ENCODE measurements at regions not wholly inside any gene's neighbourhood (a gene's known extent, or its start where the extent isn't known, plus 50 kb on each side); places are given as distances from the start of the nearest gene placed in this dataset.

- H3K4me1 Mint-ChIP-seq (ENCODE audit: unreplicated experiment), result no peaks in the 10 kb centered on the region
- no peak for TF ChIP-seq CTCF (IDR thresholded peaks at IDR 0.05; ENCODE audit: unreplicated experiment)
- no peak overlapping the region for H3K27ac Mint-ChIP-seq (ENCODE audit: unreplicated experiment)
- no peaks in the 10 kb centered on the region for H3K9me3 Mint-ChIP-seq (ENCODE audit: unreplicated experiment)
- H3K27me3 Mint-ChIP-seq (ENCODE audit: unreplicated experiment), result no peaks in the 10 kb centered on the region
- H3K4me3 Mint-ChIP-seq (ENCODE audit: unreplicated experiment), result no peak overlapping the region
- H3K36me3 Mint-ChIP-seq (ENCODE audit: low read depth, unreplicated experiment), result no peaks in the 10 kb centered on the region
- no peak for DNase-seq (ENCODE audit: low spot score)
Measured at GRCh38 chr20:58590679-58591473, 60.2 kb upstream of the STX16 start.

- Mint-ChIP-seq H3K4me1 (ENCODE audit: unreplicated experiment) (no peaks in the 10 kb centered on the region), H3K27ac (ENCODE audit: unreplicated experiment) (no peak overlapping the region), H3K36me3 (ENCODE audit: low read depth, unreplicated experiment) (no peaks in the 10 kb centered on the region), H3K4me3 (ENCODE audit: unreplicated experiment) (no peak overlapping the region), H3K9me3 (ENCODE audit: unreplicated experiment) (no peaks in the 10 kb centered on the region), H3K27me3 (ENCODE audit: unreplicated experiment) (peaks cover 4% of the 10 kb centered on the region)
- no peak for DNase-seq (ENCODE audit: low spot score)
- no peak for TF ChIP-seq CTCF (IDR thresholded peaks at IDR 0.05; ENCODE audit: unreplicated experiment)
Measured at GRCh38 chr20:58587467-58587866, 63.6 kb upstream of the STX16 start.

GRCh38 chr20:58586565-58587093 is 64.5 kb upstream of the STX16 start:
- DNase-seq (ENCODE audit: low spot score), result no peak

GRCh38 chr20:58585753-58586540 is 65.1 kb upstream of the STX16 start:
- Mint-ChIP-seq H3K36me3 (ENCODE audit: low read depth, unreplicated experiment) (no peaks in the 10 kb centered on the region), H3K4me1 (ENCODE audit: unreplicated experiment) (no peaks in the 10 kb centered on the region), H3K9me3 (ENCODE audit: unreplicated experiment) (no peaks in the 10 kb centered on the region), H3K27me3 (ENCODE audit: unreplicated experiment) (peaks cover 7% of the 10 kb centered on the region), H3K27ac (ENCODE audit: unreplicated experiment) (no peak overlapping the region), H3K4me3 (ENCODE audit: unreplicated experiment) (no peak overlapping the region)
- no peak for TF ChIP-seq CTCF (IDR thresholded peaks at IDR 0.05; ENCODE audit: unreplicated experiment)
- DNase-seq (ENCODE audit: low spot score), result no peak

More at GRCh38 chr20:58586565-58587093, 64.5 kb upstream of the STX16 start:
- Mint-ChIP-seq H3K4me3 (ENCODE audit: unreplicated experiment) (no peak overlapping the region), H3K27ac (ENCODE audit: unreplicated experiment) (no peak overlapping the region), H3K4me1 (ENCODE audit: unreplicated experiment) (no peaks in the 10 kb centered on the region), H3K36me3 (ENCODE audit: low read depth, unreplicated experiment) (no peaks in the 10 kb centered on the region), H3K27me3 (ENCODE audit: unreplicated experiment) (peaks cover 6% of the 10 kb centered on the region), H3K9me3 (ENCODE audit: unreplicated experiment) (no peaks in the 10 kb centered on the region)
- no peak for TF ChIP-seq CTCF (IDR thresholded peaks at IDR 0.05; ENCODE audit: unreplicated experiment)
